Activated CD8-positive, alpha-beta memory T cell treated with anti-CD3 and anti-CD28 coated beads, Interleukin-2, amount 50 U/mL, for 24 hours (primary cell): ENCODE measurements at regions not wholly inside any gene's neighbourhood (a gene's known extent, or its start where the extent isn't known, plus 50 kb on each side); places are given as distances from the start of the nearest gene placed in this dataset.
A peak's percentile ranks its signal among the peaks of the same experiment; 100 is the strongest.
"Not testable (repeated sequence)": the region's sequence is repeated elsewhere in the genome, so short reads cannot be mapped to it uniquely, and the experiment has no call there.

Experiments used
- DNase-seq: peaks from one replicate; pipeline ENCODE4 v3.0.0-alpha.2; 2020; ENCODE audit errors: extremely low read depth

DNA sequence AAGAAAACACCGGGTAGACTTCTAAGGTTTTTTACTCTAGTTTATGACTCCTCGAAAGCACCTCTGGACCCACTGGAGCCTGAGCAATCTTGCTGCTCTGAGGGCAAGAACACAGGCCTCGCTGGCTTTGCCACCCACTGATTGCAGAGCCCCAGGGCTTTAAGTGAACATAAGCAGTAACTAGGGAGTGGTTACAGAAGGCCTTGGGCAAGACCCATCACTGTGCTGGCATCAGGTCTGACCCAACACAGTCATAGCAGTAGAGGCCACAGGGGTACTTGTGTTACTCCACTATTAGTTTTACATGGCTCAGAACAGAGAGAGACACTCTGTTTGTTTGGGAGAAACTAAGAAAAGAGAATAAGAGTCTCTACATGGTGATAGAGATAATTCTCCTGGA is 684.5 kb downstream of the FAM181B start:
- no peak for DNase-seq

- DNase-seq = no peak
Observed at GRCh38 chr11:82047200-82047599, 686.5 kb downstream of the FAM181B start.

DNA sequence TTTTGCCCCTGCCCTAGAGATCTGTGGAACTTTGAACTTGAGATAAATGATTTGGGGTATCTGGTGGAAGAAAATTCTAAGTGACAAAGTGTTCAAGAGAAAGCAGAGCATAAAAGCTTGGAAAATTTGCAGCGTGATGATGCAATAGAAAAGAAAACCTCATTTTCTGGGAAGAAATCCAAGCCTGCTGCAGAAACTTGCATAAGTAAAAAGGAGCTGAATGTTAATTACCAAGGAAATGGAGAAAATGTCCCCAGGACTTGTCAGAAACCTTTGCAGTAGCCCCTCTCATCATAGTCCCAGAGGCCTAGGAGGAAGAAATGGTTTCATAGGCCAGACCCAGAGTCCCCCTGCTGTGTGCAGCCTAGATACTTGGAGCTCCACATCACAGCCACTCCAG is 686.9 kb downstream of the FAM181B start:
- no peak for DNase-seq

DNA sequence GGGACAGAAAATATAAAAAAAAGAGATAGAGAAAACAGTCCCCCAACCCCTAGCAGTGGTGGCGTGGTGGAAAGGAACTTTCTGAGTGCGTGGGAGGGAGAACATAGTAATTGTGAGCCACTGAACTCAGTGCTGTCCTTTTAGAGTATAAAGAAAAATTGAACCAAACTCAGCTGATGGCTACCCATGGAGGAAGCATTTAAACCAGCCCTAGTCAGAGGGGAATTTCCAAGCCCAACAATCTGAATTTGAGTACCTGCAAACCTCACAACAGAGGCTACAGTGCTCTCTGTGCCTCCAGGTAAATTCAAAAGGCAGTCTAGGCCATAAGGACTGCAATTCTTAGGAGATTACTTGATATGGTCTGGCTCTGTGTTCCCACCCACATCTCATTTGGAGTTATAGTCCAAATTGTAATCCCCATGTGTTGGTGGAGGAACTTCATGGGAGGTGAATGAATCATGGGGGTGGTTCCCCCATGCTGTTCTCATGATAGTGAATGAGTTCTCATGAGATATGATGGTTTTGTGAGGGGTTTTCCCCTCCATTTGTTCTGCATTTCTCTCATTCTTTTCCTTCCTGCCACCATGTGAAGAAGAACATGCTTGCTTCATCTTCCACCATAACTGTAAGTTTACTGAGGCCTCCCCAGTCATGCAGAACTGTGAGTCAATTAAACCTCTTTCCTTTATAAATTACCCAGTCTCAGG is 687.8 kb downstream of the FAM181B start:
- no peak for DNase-seq

DNA sequence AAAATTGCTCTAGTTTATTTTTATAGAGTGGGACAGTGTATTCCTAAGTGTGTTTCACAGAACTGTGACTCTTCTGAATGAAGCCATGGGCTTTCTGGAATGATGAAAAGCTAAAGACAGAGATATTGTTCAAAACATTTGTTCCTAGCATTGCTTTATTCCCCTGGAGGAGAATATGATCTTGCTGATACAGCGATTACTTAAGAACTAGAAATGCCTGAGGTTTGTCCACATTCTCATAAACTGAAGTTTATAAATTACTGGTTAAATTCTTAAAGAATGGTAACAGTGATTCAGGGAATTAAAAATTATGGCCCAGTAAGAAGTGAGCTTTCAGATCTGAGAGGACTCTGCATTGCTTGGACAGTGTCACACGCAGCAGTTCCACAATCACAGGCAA is 690.3 kb downstream of the FAM181B start:
- no peak for DNase-seq

DNA sequence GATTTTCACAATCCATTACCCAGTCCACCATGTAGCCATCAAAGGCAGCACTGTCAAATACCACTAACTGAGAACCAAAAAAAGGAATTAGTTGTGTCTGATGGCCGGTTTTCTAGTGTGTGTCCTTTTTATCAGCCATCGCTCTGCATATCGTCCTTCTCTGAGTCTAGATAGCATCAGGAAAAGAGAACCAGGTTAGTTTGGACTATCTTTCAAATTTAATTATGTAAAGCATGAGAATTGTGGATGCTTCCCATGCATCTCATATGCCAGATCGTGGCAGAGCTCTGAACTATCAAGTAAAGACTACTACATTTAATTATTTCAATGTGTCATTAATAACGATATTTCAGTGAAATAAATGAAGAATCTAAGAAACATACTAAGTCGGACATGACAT is 691.9 kb downstream of the FAM181B start:
- no peak for DNase-seq

DNA sequence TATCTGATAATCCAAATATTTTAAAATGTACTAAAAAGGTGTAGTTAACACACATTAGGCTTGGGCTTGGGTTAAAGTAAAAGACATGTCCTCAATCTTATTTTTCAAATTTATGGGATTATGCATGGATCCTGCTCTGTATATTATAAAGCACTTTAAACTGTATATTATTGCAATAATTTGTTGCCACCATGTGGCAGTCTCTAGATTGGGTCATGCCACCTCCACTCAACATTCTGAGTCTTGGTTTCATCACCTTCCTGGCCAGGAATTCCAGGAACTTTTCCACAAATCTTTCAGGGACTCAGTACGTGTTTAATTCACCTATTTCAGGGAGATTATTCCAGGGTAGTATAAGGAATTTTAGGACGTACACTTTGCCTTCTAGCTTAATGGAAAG is 695.5 kb downstream of the FAM181B start:
- no peak for DNase-seq

- no peak for DNase-seq
Observed at GRCh38 chr11:82034527-82034926, 699.1 kb downstream of the FAM181B start.

GRCh38 chr11:82027335-82027734 is 706.3 kb downstream of the FAM181B start:
- DNase-seq = not testable (repeated sequence)

GRCh38 chr11:82024760-82025159 is 708.9 kb downstream of the FAM181B start:
- no peak for DNase-seq

- no peak for DNase-seq
Observed at GRCh38 chr11:82012276-82012675, 721.4 kb downstream of the FAM181B start.

DNA sequence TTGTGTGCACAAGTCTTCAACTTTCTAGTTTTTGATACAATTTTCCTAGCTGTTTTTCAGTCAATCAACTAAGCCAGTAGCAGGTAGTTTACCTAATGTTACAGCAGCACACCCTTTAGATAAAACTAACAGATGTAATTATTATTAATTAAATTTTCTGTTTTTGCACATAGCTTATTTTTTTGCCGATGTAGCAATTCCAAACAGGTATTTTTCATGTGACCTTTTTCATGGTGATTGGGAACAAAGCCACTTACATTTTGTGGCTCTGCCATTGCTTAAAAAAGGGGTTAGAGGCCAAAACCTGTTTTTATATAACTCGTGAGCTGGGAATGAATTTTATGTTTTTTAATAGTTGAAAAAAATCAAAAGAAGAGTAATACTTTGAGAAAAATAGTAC is 724.5 kb downstream of the FAM181B start:
- no peak for DNase-seq

- no peak for DNase-seq
Observed at GRCh38 chr11:82007521-82007920, 726.1 kb downstream of the FAM181B start.

DNA sequence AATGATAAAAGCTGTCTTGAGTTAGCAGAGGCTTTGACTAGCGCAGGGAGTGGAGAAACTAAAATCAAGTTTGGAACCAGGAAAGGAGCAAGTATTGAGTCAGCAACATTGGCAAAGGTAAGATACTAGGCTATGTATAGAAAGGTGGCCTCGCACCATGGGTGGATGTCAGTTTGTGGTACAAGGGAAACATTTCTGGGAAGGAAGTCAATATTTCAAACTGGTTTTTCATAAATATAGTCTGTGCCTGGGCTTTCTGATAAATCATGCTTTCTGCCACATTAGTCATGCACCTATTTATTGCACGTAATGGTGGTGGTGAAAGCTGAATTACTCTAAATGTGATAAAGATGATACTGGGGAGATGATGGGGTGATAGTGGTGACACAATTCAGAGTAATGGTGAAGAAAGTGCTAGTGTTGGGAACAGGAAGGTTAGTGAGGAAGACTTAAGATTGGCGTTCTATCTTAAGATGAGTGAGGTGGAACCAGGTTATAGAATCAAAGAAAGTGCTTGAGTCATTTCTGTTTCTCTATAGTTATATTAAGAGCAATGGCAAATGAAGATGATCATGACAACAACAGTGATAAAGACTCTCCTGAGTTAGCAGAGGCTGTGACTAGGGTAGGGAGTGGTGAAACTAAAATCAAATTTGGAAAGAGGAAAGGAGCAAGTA is 729.0 kb downstream of the FAM181B start:
- DNase-seq = no peak

DNA sequence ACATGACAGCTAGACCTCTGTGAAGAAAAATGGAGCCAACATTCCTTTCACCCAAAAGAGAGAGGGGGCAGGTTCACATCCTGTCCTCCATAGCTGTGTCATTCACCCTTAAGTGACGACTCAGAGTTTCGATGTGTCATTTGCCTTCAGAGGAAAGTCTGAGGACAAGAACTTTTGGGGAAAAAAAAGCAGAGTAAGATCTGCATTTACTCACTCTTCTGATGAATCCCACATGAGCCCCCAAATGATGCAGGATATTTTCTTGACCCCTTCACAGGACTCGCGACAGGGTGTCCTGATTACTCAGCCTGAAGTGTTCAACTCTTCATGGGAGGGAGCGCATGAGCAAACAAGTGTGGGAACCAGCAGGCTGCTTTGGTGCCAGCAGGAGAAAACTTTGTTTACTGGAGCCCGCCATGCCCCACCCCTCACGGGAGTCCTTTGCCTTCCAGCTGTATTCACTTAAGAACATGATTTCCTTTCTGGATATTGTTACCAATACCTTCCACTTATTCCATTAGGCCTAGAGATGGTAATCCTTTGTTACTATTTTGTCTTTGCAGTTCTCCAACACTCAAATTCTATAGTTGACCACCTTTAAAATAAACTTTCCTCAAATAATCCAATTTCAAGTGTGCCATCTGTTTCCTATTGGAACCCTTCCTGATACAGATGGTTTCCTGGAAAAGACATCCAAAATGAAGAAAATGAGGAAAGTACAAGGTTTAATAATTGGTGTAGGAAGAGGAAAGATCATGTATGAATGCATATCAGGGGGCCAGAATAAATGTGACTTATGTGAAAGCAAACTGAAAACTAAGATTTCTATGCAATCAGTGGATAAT is 729.8 kb downstream of the FAM181B start:
- peak; percentile 0 for DNase-seq

DNA sequence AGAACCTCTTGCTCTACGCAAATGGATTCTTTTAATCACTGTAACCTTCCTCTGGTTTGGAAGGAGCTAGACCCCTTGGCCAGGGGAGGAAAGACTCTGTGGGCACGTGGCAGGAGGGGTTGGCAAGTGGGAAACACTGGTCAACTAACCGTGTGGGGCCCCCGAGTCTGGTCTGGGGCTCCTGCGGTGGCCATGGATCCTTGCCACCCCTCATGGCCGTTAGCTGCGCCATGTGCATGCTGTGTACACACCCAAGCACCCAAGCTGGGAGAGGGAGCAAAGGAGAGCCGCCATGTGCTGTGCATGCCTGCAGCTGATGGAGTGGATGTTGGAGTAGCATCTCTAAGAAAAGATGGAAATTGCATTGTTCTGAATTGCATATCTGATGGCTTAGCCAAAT is 730.6 kb downstream of the FAM181B start:
- no peak for DNase-seq

- no peak for DNase-seq
Observed at GRCh38 chr11:81995889-81996288, 737.8 kb downstream of the FAM181B start.

DNA sequence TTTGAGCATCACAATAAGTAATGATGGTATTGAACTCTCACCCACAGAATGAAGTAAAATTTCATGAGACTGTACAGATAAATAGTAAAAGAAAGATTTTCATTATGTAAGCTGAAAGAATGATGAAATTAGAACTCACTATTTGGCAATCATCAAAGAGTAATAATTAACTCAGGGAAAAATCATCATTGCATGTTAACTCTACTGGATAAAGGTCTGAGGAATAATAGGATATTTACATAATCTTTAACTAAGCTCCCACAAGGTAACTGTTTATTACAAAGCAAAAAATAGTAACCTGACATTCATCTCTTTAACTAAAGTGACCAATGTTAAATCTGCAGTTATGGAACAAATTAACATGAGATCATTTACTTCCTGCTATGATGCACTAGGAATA is 739.9 kb downstream of the FAM181B start:
- DNase-seq = no peak

- DNase-seq = no peak
Observed at GRCh38 chr11:81990659-81991443, 742.8 kb downstream of the FAM181B start.

DNA sequence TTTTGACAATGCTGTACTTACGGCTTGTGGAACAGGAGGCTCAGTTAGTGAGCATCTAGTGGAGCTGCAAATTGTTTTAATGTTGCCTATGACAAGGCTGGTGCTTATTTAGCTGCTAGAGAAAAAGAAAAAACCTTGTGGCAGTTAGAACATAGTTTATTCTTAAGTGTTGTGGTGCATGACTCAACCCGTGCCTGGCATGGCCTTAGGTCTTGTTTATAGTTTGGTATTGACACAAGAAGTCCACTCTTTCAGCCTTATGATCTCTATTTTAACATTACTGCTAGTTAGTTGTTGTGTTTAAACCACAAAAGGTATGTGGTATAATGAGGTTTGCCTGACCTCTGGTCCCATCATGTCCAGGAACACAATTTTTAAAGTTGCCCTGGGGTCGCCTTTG is 744.6 kb downstream of the FAM181B start:
- no peak for DNase-seq

DNA sequence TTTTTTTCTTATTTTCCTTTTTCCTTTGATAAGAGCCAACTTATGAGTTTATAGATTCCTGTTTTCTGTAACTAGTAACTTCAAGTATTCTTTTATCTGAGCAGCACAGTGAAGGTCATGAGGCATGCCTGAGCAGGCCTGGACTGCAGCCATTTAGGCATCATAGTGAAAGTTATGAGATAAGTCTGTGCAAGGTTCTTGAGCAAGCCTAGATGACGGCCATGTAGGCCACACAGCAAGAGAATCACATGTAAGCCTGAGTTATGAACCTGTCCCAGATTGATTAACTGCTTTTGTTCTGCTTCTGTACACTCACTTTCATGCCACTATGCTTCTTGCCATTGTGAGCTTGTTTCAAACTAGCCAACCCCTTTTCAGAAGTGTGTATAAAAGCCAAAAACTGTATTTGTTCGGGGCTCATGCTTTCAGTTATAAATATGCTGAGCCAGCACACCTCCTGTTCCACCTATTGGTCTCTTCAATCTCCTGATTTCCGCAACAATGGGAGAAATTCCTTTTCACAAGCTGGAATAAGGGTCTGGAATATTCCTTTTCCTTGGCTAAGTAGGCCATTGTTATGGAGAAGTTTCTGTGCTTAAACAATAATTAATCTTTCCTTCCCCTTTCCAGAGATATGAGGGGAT is 745.7 kb downstream of the FAM181B start:
- DNase-seq = no peak
